ENCODE measurements at regions not wholly inside any gene's neighbourhood (a gene's known extent, or its start where the extent isn't known, plus 50 kb on each side); places are given as distances from the start of the nearest gene placed in this dataset.

GRCh38 chr17:34692920-34693319, 113.5 kb downstream of the TMEM132E start:
- DNase-seq: no peak

All from fibroblast of skin of right quadriceps (primary cell).